Duodenal mucosa (tissue), 2 donors: ENCODE measurements at regions not wholly inside any gene's neighbourhood (a gene's known extent, or its start where the extent isn't known, plus 50 kb on each side); places are given as distances from the start of the nearest gene placed in this dataset.

Source experiments
- H3K27ac ChIP-seq: one replicate; pipeline ENCODE4 v1.7.0; 2013; ENCODE audit warnings: low read depth, low read length
- H3K27me3 ChIP-seq, 2 donors: one replicate each; pipeline ENCODE4 v1.7.0; 2013; ENCODE audit warnings: low read length in 2 of 2, control low read depth in 1 of 2; ENCODE audit not compliant: insufficient read depth in 2 of 2, control insufficient read depth in 1 of 2
- H3K36me3 ChIP-seq, 2 donors: one replicate each; pipeline ENCODE4 v1.7.0; 2013; ENCODE audit warnings: low read length in 2 of 2, control low read depth in 1 of 2; ENCODE audit not compliant: insufficient read depth in 2 of 2, control insufficient read depth in 1 of 2
- H3K4me1 ChIP-seq, 2 donors: one replicate each; pipeline ENCODE4 v1.7.0; 2013; ENCODE audit warnings: low read length in 2 of 2, control low read depth in 1 of 2; ENCODE audit not compliant: insufficient read depth in 2 of 2, control insufficient read depth in 1 of 2
- H3K4me3 ChIP-seq, 2 donors: one replicate each; pipeline ENCODE4 v1.7.0; 2013; ENCODE audit warnings: low read length in 2 of 2, low read depth in 1 of 2
- H3K9ac ChIP-seq, 2 donors: one replicate each; pipeline ENCODE4 v1.7.0; 2013; ENCODE audit warnings: low read length in 2 of 2, low read depth in 1 of 2
- H3K9me3 ChIP-seq, 2 donors: one replicate each; pipeline ENCODE4 v1.7.0; 2013; ENCODE audit warnings: low read length in 2 of 2, control low read depth in 1 of 2; ENCODE audit not compliant: control insufficient read depth in 1 of 2

- Histone ChIP-seq H3K4me1 (no peaks in the 10 kb centered on the region), H3K9me3 (no peaks in the 10 kb centered on the region), H3K36me3 (no peaks in the 10 kb centered on the region), H3K9ac (no peak overlapping the region), H3K27me3 (no peaks in the 10 kb centered on the region), H3K27ac (no peak overlapping the region), H3K4me3 (no peak overlapping the region)
Measured at GRCh38 chr3:148433665-148434064, 264.0 kb upstream of the AGTR1 start.

GRCh38 chr3:148435534-148435933 lies 262.2 kb upstream of the AGTR1 start:
- Histone ChIP-seq H3K27me3 (no peaks in the 10 kb centered on the region), H3K4me3 (no peak overlapping the region), H3K9ac (no peak overlapping the region), H3K27ac (no peak overlapping the region), H3K36me3 (no peaks in the 10 kb centered on the region), H3K9me3 (no peaks in the 10 kb centered on the region), H3K4me1 (no peaks in the 10 kb centered on the region)

DNA sequence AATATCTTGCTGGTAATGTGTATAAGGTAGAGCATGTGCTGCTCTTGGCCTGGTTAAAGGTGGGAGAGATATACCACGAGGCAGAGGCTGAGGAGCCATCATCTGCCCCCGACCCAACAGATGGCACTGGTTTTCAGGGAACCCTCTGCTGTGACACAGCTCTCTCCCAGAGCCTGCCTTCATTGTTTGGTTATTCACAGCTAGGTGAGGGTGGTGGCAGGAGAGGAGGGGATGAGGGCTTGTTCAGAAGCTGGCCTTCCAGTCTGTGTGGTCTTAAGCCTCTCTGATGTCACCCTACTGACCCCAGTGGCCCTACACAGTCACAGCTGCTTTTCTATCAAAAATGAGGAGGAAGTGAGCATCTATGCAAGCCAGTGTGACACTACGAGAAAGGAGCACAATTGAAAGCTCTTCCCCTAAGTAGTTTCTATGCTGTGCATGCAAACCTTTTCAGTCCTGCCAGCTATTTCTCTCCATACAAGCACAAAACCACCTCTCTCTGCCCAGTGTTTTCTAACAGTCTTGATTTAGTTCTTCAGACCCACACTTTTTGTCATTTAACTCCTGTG lies 258.4 kb upstream of the AGTR1 start:
- Histone ChIP-seq H3K9me3 (no peaks in the 10 kb centered on the region), H3K4me3 (no peak overlapping the region), H3K27me3 (no peaks in the 10 kb centered on the region), H3K36me3 (no peaks in the 10 kb centered on the region), H3K27ac (no peak overlapping the region), H3K4me1 (no peaks in the 10 kb centered on the region), H3K9ac (no peak overlapping the region)

DNA sequence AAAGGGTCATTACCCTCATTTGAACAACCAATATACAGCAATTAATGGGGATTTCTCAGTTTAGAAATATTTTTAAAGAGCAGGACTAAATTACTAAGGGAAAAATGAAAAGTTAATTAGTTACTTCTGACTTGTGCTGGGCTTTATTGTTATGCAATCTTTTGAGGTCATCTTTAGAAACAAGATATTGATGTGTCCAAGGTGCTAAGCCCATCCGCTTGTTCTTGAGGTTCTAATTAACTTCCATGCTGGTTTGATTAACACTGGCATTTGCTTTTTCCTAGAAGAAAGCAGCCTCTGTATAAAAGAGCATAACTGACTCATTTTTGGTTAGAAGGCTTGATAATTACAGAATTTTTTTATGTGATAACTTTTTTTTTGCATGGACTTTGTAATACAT lies 256.5 kb upstream of the AGTR1 start:
- no peak overlapping the region for H3K9ac ChIP-seq

DNA sequence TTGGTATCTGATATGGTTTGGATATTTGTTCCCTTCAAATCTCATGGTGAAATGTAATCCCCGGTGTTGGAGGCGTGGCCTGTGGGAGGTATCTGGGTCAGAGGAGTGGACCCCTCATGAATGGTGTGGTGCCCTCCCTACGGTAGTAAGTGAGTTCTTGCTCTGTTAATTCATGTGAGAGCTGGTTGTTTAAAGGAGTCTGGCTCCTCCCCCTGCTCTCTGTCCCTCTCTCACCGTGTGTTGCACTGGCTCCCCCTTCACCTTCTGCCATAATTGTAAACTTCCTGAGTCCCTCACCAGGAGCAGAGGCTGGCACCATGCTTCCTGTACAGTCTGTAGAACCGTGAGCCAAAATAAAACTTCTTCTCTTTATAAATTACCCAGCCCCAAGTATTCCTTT lies 246.9 kb upstream of the AGTR1 start:
- H3K4me1 ChIP-seq = no peaks in the 10 kb centered on the region
- no peaks in the 10 kb centered on the region for H3K36me3 ChIP-seq
- H3K27ac ChIP-seq = no peak overlapping the region
- H3K27me3 ChIP-seq = no peaks in the 10 kb centered on the region
- no peaks in the 10 kb centered on the region for H3K9me3 ChIP-seq
- H3K4me3 ChIP-seq = no peak overlapping the region
- no peak overlapping the region for H3K9ac ChIP-seq

More for the DNA sequence above, 256.5 kb upstream of the AGTR1 start:
- Histone ChIP-seq H3K36me3 (no peaks in the 10 kb centered on the region), H3K4me1 (no peaks in the 10 kb centered on the region), H3K27me3 (no peaks in the 10 kb centered on the region), H3K27ac (no peak overlapping the region), H3K4me3 (no peak overlapping the region), H3K9me3 (no peaks in the 10 kb centered on the region)

GRCh38 chr3:148451969-148452368 lies 245.7 kb upstream of the AGTR1 start:
- no peaks in the 10 kb centered on the region for H3K27me3 ChIP-seq
- no peak overlapping the region for H3K27ac ChIP-seq
- H3K4me3 ChIP-seq = no peak overlapping the region
- no peaks in the 10 kb centered on the region for H3K36me3 ChIP-seq
- no peaks in the 10 kb centered on the region for H3K4me1 ChIP-seq
- H3K9ac ChIP-seq = no peak overlapping the region
- no peaks in the 10 kb centered on the region for H3K9me3 ChIP-seq

GRCh38 chr3:148453781-148454191 lies 243.9 kb upstream of the AGTR1 start:
- Histone ChIP-seq H3K27me3 (no peaks in the 10 kb centered on the region), H3K27ac (no peak overlapping the region)

GRCh38 chr3:148455098-148455497 lies 242.6 kb upstream of the AGTR1 start:
- H3K9me3 ChIP-seq = no peaks in the 10 kb centered on the region
- H3K36me3 ChIP-seq = no peaks in the 10 kb centered on the region
- H3K9ac ChIP-seq = no peak overlapping the region
- no peak overlapping the region for H3K27ac ChIP-seq
- H3K4me1 ChIP-seq = no peaks in the 10 kb centered on the region
- no peaks in the 10 kb centered on the region for H3K27me3 ChIP-seq
- H3K4me3 ChIP-seq = no peak overlapping the region

More at GRCh38 chr3:148453781-148454191, 243.9 kb upstream of the AGTR1 start:
- Histone ChIP-seq H3K4me1 (no peaks in the 10 kb centered on the region), H3K9me3 (no peaks in the 10 kb centered on the region), H3K4me3 (no peak overlapping the region), H3K9ac (no peak overlapping the region), H3K36me3 (no peaks in the 10 kb centered on the region)

DNA sequence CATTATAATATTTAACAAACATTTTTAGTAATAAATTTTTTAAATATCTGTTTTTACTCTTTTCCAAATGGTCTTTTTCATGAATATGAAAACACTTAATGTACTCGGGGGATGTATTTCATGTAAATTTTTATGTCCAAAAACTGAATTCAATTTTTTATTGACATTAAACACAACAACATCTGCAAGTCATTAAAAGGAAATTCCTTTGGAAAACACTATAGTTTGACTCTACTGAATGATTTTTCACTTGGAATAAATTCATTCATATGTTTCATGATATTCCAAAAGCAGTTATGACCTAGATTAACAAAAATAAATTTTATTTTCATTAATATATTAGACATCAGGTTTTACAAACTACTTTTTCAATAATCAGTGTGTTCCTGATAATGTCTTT lies 239.8 kb upstream of the AGTR1 start:
- Histone ChIP-seq H3K27ac (no peak overlapping the region), H3K9me3 (no peaks in the 10 kb centered on the region), H3K9ac (no peak overlapping the region), H3K36me3 (no peaks in the 10 kb centered on the region), H3K4me1 (no peaks in the 10 kb centered on the region), H3K4me3 (no peak overlapping the region), H3K27me3 (no peaks in the 10 kb centered on the region)

DNA sequence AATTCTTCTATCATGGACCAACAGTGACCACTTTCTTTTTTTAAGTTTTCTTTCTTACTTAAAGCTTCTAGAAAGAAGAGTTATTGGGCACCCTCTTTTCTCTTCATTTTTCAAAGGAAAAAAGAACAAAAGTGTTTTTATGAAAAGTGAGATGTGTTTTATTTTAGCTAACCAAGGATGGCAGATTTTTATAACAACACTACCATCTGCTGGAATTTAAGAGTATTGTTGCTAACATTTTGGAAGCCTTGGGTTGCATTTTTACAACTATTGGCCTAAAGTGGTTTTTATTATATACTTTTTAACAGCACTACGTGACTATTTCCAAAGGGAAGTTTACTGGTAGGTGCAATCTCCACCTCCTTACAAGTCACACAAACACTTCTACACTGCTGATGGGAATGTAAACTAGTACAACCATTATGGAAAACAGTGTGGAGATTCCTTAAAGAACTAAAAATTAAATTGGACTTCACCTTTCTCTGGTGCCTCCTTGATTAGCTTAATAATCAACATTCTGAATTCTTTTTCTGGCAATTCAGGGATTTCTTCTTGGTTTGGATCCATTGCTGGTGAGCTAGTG lies 237.7 kb upstream of the AGTR1 start:
- H3K36me3 ChIP-seq = no peaks in the 10 kb centered on the region
- H3K9ac ChIP-seq = no peak overlapping the region
- H3K9me3 ChIP-seq = no peaks in the 10 kb centered on the region
- H3K27ac ChIP-seq = no peak overlapping the region
- H3K4me1 ChIP-seq = no peaks in the 10 kb centered on the region
- H3K4me3 ChIP-seq = no peak overlapping the region
- H3K27me3 ChIP-seq = no peaks in the 10 kb centered on the region
